PFSK-1 (cell line): ENCODE measurements at regions not wholly inside any gene's neighbourhood (a gene's known extent, or its start where the extent isn't known, plus 50 kb on each side); places are given as distances from the start of the nearest gene placed in this dataset.

Experiments
- POLR2AphosphoS5 ChIP-seq: IDR thresholded peaks from 2 replicates; pipeline ENCODE4 v1.6.1; 2012; ENCODE audit warnings: low read depth, mild to moderate bottlenecking, control low read depth, low read length, moderate library complexity
- SIN3A ChIP-seq: IDR thresholded peaks from 2 replicates; pipeline ENCODE4 v1.6.1; 2012; ENCODE audit warnings: mild to moderate bottlenecking, low read length, moderate library complexity, borderline replicate concordance; ENCODE audit not compliant: insufficient read depth
- TAF1 ChIP-seq: IDR thresholded peaks from 2 replicates; pipeline ENCODE4 v1.6.1; 2012; ENCODE audit warnings: low read length, control low read depth, borderline replicate concordance; ENCODE audit not compliant: insufficient read depth

- TF ChIP-seq SIN3A (no peak), POLR2AphosphoS5 (no peak), TAF1 (no peak)
Measured at GRCh38 chr6:156533872-156534524, 243.2 kb upstream of the ARID1B start.
